ENCODE measurements at regions not wholly inside any gene's neighbourhood (a gene's known extent, or its start where the extent isn't known, plus 50 kb on each side); places are given as distances from the start of the nearest gene placed in this dataset.
A peak's percentile ranks its signal among the peaks of the same experiment; 100 is the strongest.

DNA sequence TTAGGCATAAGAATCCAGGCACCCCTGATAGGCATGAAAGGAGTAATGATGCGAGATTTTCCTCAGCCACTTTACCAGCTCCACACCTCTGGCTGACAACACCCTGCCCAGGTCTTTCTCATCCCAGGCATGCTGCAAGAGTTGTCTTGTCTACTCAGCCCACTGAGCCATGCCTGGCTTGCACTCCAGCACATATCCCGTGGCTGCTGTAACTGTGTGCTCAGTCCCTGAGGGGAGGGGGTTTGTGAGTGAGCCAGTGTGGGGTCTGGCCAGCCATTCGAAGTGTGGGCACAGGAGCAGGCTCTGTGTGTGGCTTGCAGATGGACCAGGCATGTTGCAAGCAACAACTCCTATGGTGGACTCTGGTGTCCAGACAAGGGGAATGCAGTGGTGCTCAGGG, 529.6 kb downstream of the ADGRL2 start:
- ChIA-PET CTCF (no interaction called here), POLR2A (ENCODE audit: unreplicated experiment) (no interaction called here)
- no TSS peak for BruUV-seq (replicated peaks)
- Histone ChIP-seq H2AK9ac (replicated peaks; ENCODE audit: low read depth, low read length, poor library complexity) (no peak overlapping the region), H3K79me1 (ENCODE audit: low read depth in 1 of 2, low read length in 2 of 2) (no peaks in the 10 kb centered on the region), H4K8ac (ENCODE audit: low read depth in 2 of 2, low read length in 2 of 2) (no peak overlapping the region), H3K4me3 (ENCODE audit: insufficient read depth, low read depth, low read length) (no peak overlapping the region), H3K14ac (replicated peaks; ENCODE audit: low read depth, low read length) (no peak overlapping the region), H3K9ac (ENCODE audit: low read depth, low read length) (no peak overlapping the region), H2AK5ac (ENCODE audit: low read depth, low read length) (no peak overlapping the region), H3K4me2 (ENCODE audit: low read depth, low read length) (no peak overlapping the region), H3K27me3 (ENCODE audit: control insufficient read depth, insufficient read depth, low read length) (no peaks in the 10 kb centered on the region), H2AFZ (replicated peaks; ENCODE audit: low read length, poor library complexity) (peak overlapping the region; percentile 5), H3K4me1 (ENCODE audit: control insufficient read depth, insufficient read depth, low read length) (no peaks in the 10 kb centered on the region), H2BK15ac (ENCODE audit: low read depth, low read length) (no peak overlapping the region), H3K36me3 (ENCODE audit: control insufficient read depth, insufficient read depth, low read length) (no peaks in the 10 kb centered on the region), H2BK5ac (ENCODE audit: low read depth, low read length, poor library complexity, severe bottlenecking) (no peak overlapping the region), H3K56ac (ENCODE audit: extremely low read depth, insufficient read depth, low read length) (no peak overlapping the region), H3K23ac (ENCODE audit: low read depth, low read length) (no peak overlapping the region), H3K27ac (ENCODE audit: insufficient read depth, low read length) (no peak overlapping the region), H3K9me1 (ENCODE audit: insufficient read depth, low read length) (no peaks in the 10 kb centered on the region), H4K91ac (ENCODE audit: insufficient read depth, low read depth, low read length) (no peak overlapping the region), H3K4ac (ENCODE audit: low read depth, low read length) (no peak overlapping the region), H2BK120ac (ENCODE audit: low read depth, low read length) (no peak overlapping the region), H3K18ac (ENCODE audit: low read depth, low read length) (no peak overlapping the region), H2BK20ac (ENCODE audit: low read depth, low read length) (no peak overlapping the region), H4K20me1 (ENCODE audit: insufficient read depth, low read length) (no peaks in the 10 kb centered on the region), H4K5ac (ENCODE audit: low read depth, low read length) (no peak overlapping the region), H3K9me3 (ENCODE audit: control insufficient read depth, insufficient read depth, low read length) (peaks cover 1% of the 10 kb centered on the region; the same call in 1 of the 2 replicates)
- in situ Hi-C loops (cut with MboI; ENCODE audit: low sequenced_read_pairs), result no loop called here
- DNase-seq, result no peak
- TF ChIP-seq MAFK (IDR thresholded peaks at IDR 0.05; ENCODE audit: low read depth, low read length) (no peak), RAD21 (IDR thresholded peaks at IDR 0.05; ENCODE audit: low read length) (no peak), CEBPB (IDR thresholded peaks at IDR 0.05; ENCODE audit: low read depth, low read length) (no peak), POLR2A (IDR thresholded peaks at IDR 0.05; ENCODE audit: low read depth, low read length) (no peak), FOS (IDR thresholded peaks at IDR 0.05; ENCODE audit: low read depth, low read length) (no peak), BHLHE40 (IDR thresholded peaks at IDR 0.05; ENCODE audit: low read depth, low read length) (no peak)
- TF ChIP-seq, protein P1, sequence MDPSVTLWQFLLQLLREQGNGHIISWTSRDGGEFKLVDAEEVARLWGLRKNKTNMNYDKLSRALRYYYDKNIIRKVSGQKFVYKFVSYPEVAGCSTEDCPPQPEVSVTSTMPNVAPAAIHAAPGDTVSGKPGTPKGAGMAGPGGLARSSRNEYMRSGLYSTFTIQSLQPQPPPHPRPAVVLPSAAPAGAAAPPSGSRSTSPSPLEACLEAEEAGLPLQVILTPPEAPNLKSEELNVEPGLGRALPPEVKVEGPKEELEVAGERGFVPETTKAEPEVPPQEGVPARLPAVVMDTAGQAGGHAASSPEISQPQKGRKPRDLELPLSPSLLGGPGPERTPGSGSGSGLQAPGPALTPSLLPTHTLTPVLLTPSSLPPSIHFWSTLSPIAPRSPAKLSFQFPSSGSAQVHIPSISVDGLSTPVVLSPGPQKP (IDR thresholded peaks at IDR 0.05; ENCODE audit: borderline replicate concordance, low read depth, low read length), result no peak
- no peak for ATAC-seq (ENCODE audit: low read depth)
- intact Hi-C loops (cut with micrococcal nuclease), result no loop called here
- 40% methylated on average over 1 of the region's 3 CpGs; no CpG with 5 or more reads in 1 of the 2 experiments for WGBS, 2 experiments (ENCODE audit: extremely low coverage in 2 of 2, insufficient read length in 1 of 2)
- dilution Hi-C loops (cut with HindIII; ENCODE audit: low sequenced_read_pairs, unreplicated experiment), result no loop called here
